AG08395 (cell line): ENCODE measurements at regions not wholly inside any gene's neighbourhood (a gene's known extent, or its start where the extent isn't known, plus 50 kb on each side); places are given as distances from the start of the nearest gene placed in this dataset.

Experiments
- DNase-seq: peaks from one replicate; pipeline ENCODE4 v3.0.0; 2012; ENCODE audit warnings: mixed read lengths, low spot score

DNA sequence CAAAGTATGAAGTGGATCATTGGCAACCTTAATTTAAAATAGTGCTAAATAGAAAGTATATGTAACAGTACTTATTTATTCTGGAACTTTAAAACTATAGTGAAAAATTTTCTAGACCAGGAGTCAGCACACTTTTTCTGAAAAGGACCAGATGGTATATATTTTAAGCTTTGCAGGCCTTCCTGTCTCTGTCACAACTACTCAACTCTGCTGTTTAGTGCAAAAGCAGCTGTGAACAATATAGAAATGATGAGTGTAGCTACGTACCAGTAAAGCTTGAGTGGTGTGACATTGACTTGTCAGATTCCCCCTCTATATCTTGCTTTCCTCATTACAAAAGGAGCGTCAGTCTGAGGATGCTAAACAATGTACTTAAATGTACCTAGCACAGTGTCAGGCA, 88.1 kb upstream of the IGFBP3 start:
- DNase-seq: no peak

DNA sequence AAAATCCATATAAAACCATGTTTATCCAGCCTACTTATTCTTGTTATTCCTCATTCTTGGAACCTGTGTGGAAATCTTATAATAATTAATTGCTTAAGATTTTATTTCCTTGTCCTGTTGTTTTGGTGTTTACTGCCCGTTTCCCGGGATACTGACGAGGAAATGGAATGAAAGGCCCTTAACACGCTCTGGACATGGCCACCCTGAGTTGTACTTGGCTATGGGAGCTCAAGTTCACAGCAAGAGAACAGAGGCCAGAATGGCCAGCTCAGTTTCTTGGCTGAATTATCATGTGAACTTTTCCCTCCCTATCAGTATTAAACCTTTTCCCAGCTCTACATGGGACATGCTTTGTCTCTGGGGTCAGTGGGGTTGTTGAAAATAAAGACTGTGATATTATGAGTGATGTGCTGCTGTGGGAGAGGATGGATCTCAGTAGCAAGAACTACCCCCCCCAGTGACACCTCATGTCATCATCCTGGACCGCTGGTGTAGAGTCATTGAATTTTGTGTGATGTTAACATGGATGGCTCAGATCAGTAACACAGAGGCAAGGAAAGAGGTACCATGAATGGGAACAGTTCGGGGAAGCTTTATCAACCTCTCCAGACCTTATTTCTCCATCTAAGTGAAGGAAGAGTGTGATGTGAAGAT, 87.0 kb upstream of the IGFBP3 start:
- no peak for DNase-seq

DNA sequence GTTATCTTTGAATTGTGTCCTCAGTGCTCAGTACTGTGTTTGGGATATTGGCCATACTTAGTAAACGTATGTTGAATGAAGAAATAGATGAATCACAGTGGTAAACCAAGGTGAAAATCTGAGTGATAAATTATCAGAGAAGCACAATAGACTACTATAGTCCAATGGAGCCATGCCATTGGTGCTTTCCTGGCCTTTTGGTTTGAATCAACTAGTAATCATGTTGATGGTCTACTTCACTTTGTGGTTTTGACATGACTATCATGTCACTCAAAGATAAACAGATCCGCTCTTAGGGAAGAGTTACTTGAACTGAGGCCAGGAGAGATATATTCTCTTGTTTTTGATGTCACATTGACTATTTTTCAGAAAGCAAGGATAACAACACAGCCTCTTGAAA, 86.1 kb upstream of the IGFBP3 start:
- DNase-seq: no peak

DNA sequence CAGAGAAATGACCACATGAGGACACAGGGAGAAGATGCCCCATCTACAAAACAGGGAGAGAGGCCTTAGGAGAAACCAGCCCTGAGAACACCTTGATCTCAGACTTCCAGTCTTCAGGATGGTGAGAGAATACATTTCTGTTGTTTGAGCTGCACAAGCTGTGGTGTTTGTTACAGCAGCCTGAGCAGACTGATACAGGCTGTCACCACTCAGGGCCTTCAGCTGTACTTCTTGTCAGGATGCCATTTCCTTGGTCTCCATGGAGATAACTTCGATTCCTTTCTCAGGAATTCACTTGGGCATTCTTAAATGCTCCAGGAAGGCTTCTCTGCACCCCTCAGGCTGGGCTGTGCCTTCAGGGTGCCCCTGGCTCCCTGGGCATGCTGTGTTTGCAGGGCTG, 85.7 kb upstream of the IGFBP3 start:
- DNase-seq: no peak

- no peak for DNase-seq
Measured at GRCh38 chr7:46006212-46006611, 85.1 kb upstream of the IGFBP3 start.

GRCh38 chr7:46004965-46005364, 83.9 kb upstream of the IGFBP3 start:
- DNase-seq: no peak

GRCh38 chr7:46003896-46004875, 83.1 kb upstream of the IGFBP3 start:
- peak; percentile 86 for DNase-seq

DNA sequence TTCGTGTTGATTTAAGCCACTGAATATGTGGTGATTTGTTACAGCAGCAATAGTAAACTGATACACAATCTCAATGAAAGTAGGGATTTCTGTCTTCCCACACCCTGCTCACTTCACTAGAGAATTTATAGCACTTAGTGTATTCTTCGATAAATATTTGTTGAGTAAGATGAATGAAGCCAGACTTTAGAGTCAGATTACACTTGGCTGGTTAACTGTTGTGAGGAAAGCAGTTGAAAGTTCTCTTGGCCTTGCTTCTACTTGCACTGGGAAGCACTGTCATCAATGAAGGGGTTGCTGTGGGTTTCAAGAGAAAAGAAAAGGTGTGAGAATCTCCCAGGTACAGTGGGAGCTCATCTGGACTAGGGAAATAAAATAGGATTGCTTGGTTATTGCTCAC, 82.1 kb upstream of the IGFBP3 start:
- DNase-seq: no peak

GRCh38 chr7:46000513-46000912, 79.4 kb upstream of the IGFBP3 start:
- no peak for DNase-seq

GRCh38 chr7:45999541-45999940, 78.5 kb upstream of the IGFBP3 start:
- DNase-seq: no peak

GRCh38 chr7:45998506-45998905, 77.4 kb upstream of the IGFBP3 start:
- DNase-seq: no peak

- no peak for DNase-seq
Measured at GRCh38 chr7:45993621-45994020, 72.5 kb upstream of the IGFBP3 start.

DNA sequence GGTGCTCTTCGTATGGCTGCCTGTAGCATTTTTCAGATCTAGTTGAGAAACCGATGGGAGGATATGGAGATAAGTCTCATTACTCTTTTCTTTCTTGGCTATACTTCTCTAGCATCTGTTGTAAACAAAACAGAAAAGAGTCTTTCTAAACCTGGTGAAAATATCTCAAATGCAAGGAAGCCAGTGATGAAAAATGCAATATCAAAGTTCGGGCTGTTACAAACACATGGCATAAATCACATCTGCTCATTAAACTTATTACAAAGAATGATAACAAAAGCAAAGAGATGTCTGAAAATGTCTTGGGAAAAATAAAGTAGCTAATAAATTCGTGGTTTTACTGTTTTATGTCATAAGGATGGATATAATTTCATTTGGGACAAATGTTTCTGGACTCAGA, 71.8 kb upstream of the IGFBP3 start:
- DNase-seq: no peak

DNA sequence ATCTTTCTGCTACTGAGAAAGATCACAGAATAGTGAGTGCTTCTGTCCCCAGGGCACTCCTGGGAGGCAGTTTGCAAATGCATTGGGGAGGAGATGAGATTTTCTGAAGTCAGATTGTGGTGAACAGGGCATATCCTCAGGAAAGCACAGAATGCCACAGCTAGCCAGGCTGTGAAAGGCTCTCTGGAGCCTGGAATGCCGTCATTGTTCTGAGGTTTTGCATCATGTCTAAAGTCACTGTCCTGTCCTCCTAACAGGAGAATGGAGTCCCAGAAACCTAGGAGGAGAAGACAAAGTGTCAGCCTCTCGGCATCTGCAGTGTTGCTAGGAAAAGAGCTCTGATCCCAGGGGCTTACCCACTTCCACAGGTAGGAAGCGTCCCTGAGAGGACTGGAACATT, 69.2 kb upstream of the IGFBP3 start:
- DNase-seq: no peak

GRCh38 chr7:45988405-45989057, 67.5 kb upstream of the IGFBP3 start:
- DNase-seq: no peak

- no peak for DNase-seq
Measured at GRCh38 chr7:45987521-45988290, 66.6 kb upstream of the IGFBP3 start.

GRCh38 chr7:45986355-45987298, 65.6 kb upstream of the IGFBP3 start:
- DNase-seq: no peak

- peak; percentile 74 for DNase-seq
Measured at GRCh38 chr7:45985902-45986301, 64.8 kb upstream of the IGFBP3 start.

DNA sequence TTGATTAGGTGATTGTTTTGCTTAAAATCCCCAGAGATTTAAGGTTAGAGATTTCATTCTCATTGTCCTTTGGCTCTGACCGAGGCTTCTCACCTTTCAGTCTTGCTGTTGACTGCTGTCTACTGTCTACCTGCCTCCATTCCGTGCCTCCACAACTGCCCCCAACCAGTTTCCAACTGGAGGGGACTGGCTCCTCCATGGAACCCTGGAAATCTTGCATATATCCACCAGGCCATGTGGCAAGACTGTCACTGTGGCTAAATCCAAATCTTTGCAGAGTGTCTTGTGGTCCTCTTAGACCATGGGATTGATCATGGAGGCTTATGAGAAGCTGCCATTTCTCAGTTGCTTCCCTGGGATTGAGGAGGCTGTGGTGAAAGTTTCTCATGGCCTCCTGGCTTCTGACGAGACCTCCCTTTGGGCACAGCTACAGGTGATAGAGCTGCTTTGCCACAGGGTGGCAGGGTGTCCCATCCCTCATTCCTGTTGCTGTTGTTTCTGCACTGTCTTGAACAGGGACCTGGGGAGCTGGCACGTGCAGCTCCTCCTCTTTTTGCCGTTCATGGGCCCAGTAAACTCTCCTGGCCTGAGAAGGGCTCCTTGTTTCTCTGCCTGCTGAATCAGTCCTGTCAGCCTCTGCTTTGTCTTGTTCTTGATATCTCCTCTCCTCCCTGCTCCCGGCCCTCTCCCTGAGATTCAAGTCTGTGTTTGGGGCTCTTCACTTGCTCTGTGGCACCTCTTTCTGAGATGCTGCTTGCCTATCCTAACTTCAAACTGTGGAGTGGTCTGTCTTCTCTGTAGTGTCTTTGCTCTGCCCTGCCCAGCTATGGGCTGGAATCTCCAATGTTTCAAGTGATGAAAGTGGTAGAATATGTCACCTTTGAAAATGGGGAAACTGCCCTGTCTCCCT, 63.6 kb upstream of the IGFBP3 start:
- no peak for DNase-seq

DNA sequence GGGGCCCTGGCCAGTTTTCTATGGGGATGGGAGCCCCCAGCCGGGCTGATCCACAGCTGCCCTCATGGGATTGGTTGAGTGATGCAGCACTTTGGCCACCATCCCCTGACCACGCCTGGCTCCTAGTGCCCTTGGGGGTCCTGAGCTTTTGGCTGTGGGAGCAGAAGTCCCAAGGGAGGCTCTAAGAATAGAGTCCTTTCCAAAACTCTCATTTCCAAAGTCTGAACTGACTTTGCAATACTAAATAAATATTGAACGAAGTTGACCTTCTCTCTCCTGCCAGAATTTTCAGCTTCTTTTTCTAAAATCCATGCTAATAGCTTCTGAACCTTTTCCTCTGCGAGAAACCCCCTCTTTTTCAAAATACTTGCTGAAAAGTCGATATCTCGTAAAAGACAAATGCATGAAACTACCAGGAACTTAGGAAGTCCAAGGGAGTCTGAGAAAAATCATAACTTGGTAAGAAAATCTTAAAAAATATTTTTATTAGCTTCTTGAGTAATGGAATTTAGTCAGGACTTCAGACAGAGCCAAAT, 62.7 kb upstream of the IGFBP3 start:
- no peak for DNase-seq
